GM21825 (cell line): ENCODE measurements at regions not wholly inside any gene's neighbourhood (a gene's known extent, or its start where the extent isn't known, plus 50 kb on each side); places are given as distances from the start of the nearest gene placed in this dataset.
"Not testable (repeated sequence)": the region's sequence is repeated elsewhere in the genome, so short reads cannot be mapped to it uniquely, and the experiment has no call there.

Source experiments
- ATAC-seq: cut with Tn5 transposase; IDR thresholded peaks from one replicate; pipeline ENCODE4 v1.9.1; 2021; ENCODE audit warnings: mild to moderate bottlenecking, moderate library complexity; ENCODE audit not compliant: unreplicated experiment

GRCh38 chr9:81804306-81804705 lies 115.0 kb upstream of the TLE1 start:
- ATAC-seq = no peak

GRCh38 chr9:81811688-81812087 lies 116.5 kb upstream of the SPATA31D4 start:
- not testable (repeated sequence) for ATAC-seq

GRCh38 chr9:81814401-81814793 lies 113.8 kb upstream of the SPATA31D4 start:
- no peak for ATAC-seq

GRCh38 chr9:81814794-81815464 lies 113.3 kb upstream of the SPATA31D4 start:
- peak; percentile 59 for ATAC-seq

- no peak for ATAC-seq
Measured at GRCh38 chr9:81815781-81816180, 112.4 kb upstream of the SPATA31D4 start.

- no peak for ATAC-seq
Measured at GRCh38 chr9:81819155-81819554, 109.1 kb upstream of the SPATA31D4 start.

GRCh38 chr9:81819859-81820546 lies 108.2 kb upstream of the SPATA31D4 start:
- no peak for ATAC-seq

- no peak for ATAC-seq
Measured at GRCh38 chr9:81822301-81822865, 105.8 kb upstream of the SPATA31D4 start.

- ATAC-seq = no peak
Measured at GRCh38 chr9:81822967-81823366, 105.3 kb upstream of the SPATA31D4 start.

- ATAC-seq = no peak
Measured at GRCh38 chr9:81823672-81824554, 104.3 kb upstream of the SPATA31D4 start.

- ATAC-seq = no peak
Measured at GRCh38 chr9:81824802-81825730, 103.2 kb upstream of the SPATA31D4 start.

GRCh38 chr9:81825846-81826516 lies 102.2 kb upstream of the SPATA31D4 start:
- no peak for ATAC-seq

- ATAC-seq = no peak
Measured at GRCh38 chr9:81826517-81826906, 101.7 kb upstream of the SPATA31D4 start.

GRCh38 chr9:81827616-81828296 lies 100.5 kb upstream of the SPATA31D4 start:
- ATAC-seq = no peak

GRCh38 chr9:81829195-81829882 lies 98.9 kb upstream of the SPATA31D4 start:
- no peak for ATAC-seq

GRCh38 chr9:81830431-81830830 lies 97.8 kb upstream of the SPATA31D4 start:
- ATAC-seq = not testable (repeated sequence)

GRCh38 chr9:81832571-81833285 lies 95.5 kb upstream of the SPATA31D4 start:
- no peak for ATAC-seq
